A673 (cell line): ENCODE measurements at regions not wholly inside any gene's neighbourhood (a gene's known extent, or its start where the extent isn't known, plus 50 kb on each side); places are given as distances from the start of the nearest gene placed in this dataset.

Experiments used
- EZH2 ChIP-seq: fragments of 200-600 bp; sonication (generic); IDR thresholded peaks from 2 replicates; pipeline ENCODE4 v1.6.1; 2017; ENCODE audit warnings: borderline replicate concordance, low read depth, mild to moderate bottlenecking, mixed read lengths, antibody characterized with exemption, low read length; ENCODE audit not compliant: poor library complexity, severe bottlenecking
- TF ChIP-seq, protein P1 (sequence below): fragments of 300-800, 200-600 bp; sonication (generic); conservative IDR thresholded peaks from 2 replicates; pipeline ENCODE4 v1.5.1; 2017; ENCODE audit warnings: low read depth, mild to moderate bottlenecking, antibody characterized with exemption, low read length, moderate library complexity, mixed read lengths

DNA sequence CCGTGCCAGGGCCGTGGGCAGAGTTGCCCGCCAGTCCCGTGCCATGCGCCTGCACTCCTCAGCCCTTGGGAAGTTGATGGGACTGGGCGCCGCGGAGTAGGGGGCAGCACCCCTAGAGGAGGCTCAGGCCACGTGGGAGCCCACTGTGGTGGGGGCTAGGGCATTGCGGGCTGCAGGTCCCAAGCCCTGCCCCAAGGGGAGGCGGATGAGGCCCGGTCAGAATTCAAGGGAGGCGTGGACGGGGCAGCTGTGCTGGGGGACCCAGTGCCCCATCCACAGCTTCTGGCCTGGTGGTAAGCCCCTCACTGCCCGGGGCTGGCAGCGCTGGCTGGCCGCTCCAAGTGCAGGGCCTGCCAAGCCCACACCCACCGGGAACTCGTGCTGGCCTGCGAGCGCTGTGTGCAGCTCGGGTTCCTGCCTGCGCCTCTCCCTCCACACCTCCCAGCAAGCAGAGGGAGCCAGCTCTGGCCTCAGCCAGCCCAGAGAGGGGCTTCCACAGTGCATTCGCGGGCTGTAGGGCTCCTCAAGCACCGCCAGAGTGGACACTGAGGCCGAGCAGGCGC is 317.8 kb downstream of the HAO1 start:
- TF ChIP-seq, protein P1, sequence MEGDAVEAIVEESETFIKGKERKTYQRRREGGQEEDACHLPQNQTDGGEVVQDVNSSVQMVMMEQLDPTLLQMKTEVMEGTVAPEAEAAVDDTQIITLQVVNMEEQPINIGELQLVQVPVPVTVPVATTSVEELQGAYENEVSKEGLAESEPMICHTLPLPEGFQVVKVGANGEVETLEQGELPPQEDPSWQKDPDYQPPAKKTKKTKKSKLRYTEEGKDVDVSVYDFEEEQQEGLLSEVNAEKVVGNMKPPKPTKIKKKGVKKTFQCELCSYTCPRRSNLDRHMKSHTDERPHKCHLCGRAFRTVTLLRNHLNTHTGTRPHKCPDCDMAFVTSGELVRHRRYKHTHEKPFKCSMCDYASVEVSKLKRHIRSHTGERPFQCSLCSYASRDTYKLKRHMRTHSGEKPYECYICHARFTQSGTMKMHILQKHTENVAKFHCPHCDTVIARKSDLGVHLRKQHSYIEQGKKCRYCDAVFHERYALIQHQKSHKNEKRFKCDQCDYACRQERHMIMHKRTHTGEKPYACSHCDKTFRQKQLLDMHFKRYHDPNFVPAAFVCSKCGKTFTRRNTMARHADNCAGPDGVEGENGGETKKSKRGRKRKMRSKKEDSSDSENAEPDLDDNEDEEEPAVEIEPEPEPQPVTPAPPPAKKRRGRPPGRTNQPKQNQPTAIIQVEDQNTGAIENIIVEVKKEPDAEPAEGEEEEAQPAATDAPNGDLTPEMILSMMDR, result no peak
- no peak for TF ChIP-seq EZH2
